GM12875 (cell line): ENCODE measurements at regions not wholly inside any gene's neighbourhood (a gene's known extent, or its start where the extent isn't known, plus 50 kb on each side); places are given as distances from the start of the nearest gene placed in this dataset.

Experiments used
- H3K4me3 ChIP-seq: one replicate; pipeline ENCODE4 v1.5.1; 2011; ENCODE audit warnings: low read depth, low read length, control low read depth
- TF ChIP-seq, protein P1 (sequence below): IDR thresholded peaks from 2 replicates; pipeline ENCODE4 v1.5.1; 2011; ENCODE audit warnings: low read depth, mild to moderate bottlenecking, control low read depth, inconsistent platforms, low read length, moderate library complexity, borderline replicate concordance; ENCODE audit not compliant: insufficient read depth

- H3K4me3 ChIP-seq, result no peak overlapping the region
- TF ChIP-seq, protein P1, sequence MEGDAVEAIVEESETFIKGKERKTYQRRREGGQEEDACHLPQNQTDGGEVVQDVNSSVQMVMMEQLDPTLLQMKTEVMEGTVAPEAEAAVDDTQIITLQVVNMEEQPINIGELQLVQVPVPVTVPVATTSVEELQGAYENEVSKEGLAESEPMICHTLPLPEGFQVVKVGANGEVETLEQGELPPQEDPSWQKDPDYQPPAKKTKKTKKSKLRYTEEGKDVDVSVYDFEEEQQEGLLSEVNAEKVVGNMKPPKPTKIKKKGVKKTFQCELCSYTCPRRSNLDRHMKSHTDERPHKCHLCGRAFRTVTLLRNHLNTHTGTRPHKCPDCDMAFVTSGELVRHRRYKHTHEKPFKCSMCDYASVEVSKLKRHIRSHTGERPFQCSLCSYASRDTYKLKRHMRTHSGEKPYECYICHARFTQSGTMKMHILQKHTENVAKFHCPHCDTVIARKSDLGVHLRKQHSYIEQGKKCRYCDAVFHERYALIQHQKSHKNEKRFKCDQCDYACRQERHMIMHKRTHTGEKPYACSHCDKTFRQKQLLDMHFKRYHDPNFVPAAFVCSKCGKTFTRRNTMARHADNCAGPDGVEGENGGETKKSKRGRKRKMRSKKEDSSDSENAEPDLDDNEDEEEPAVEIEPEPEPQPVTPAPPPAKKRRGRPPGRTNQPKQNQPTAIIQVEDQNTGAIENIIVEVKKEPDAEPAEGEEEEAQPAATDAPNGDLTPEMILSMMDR, result no peak
Observed at GRCh38 chr6:103018426-103018825, 1624.9 kb downstream of the GRIK2 start.

GRCh38 chr6:103017878-103018277, 1624.4 kb downstream of the GRIK2 start:
- TF ChIP-seq, protein P1, result no peak
- H3K4me3 ChIP-seq, result no peak overlapping the region

- H3K4me3 ChIP-seq, result no peak overlapping the region
- TF ChIP-seq, protein P1, result no peak
Observed at GRCh38 chr6:103011605-103012004, 1618.1 kb downstream of the GRIK2 start.

DNA sequence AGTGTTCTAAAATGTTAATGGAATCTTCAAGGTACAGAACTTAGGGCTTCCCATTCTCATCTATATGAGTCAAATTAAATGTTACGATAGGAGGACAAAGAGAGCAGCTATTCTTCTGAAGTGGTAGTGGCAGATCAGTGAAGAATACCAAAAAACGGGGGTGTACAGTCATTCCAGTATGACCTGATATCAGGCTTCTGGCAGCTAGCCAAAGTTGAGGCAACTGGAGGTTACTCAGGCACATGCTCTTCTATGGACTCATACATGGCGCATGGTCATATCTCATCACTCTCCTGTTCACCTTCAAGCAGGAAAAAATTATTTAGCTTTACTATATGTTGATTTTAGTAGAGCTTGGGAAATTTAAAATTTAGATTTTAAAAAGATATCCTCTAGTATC, 1608.8 kb downstream of the GRIK2 start:
- H3K4me3 ChIP-seq, result no peak overlapping the region
- TF ChIP-seq, protein P1, result no peak

DNA sequence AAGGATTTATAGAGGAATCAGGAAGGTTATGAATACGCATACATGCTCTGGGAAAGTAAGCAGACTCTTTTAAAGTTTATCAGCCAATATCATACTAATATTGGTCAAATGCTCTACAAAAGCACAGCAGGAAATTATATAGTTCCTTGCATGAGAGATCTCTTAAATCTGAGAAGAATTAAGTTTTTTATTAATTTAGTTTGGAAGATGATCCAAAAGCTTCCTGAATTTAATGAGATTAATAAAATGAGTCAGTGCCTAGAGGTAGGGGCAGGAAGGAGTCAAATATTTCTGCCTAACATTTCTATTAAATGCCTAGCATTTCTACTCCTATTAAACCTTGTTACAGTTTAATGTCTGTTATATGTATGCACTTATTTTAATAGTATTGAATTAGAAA, 1608.2 kb downstream of the GRIK2 start:
- TF ChIP-seq, protein P1, result no peak
- no peak overlapping the region for H3K4me3 ChIP-seq

DNA sequence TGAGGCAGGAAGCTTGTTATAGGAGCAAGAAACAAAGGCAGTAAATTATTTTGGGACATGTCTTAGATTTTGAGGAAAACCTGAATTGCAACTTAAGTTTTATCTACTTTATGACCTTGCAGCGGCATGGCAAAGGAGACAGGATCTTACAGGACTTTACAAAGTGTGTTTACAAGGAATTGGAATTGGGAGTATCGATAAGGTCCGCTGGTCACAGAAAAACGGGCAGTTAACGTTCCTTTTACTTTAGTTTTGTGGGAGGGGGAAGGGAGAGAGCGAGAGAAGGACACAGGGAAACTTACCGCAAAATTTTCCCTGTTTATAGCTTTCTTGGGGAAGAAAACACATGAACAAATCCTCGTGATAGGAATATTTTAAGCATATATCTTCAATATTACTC, 1607.2 kb downstream of the GRIK2 start:
- H3K4me3 ChIP-seq, result no peak overlapping the region
- TF ChIP-seq, protein P1, result no peak

- no peak overlapping the region for H3K4me3 ChIP-seq
- TF ChIP-seq, protein P1, result no peak
Observed at GRCh38 chr6:102995491-102995890, 1602.0 kb downstream of the GRIK2 start.
